ENCODE measurements at regions not wholly inside any gene's neighbourhood (a gene's known extent, or its start where the extent isn't known, plus 50 kb on each side); places are given as distances from the start of the nearest gene placed in this dataset.

DNA sequence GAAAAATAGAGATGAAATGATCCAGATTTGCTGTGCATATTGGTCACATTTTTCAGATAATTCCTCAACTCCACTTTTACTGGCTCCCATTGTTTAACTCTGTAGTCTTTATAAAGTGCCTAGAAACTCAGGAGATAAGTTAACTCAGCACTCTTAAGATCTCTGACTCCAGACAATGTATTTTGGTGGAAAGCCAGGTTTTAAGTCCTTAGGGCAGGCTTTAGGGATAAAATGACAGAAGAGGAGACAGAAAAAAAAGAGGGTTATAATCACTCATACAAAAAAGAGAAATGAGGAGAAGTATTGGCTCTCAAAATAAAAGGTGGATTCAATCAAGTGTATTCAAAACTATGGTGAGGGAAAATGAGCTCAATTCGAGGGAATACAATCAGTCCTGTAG, 674.8 kb upstream of the INTU start:
- TF ChIP-seq, protein P1, sequence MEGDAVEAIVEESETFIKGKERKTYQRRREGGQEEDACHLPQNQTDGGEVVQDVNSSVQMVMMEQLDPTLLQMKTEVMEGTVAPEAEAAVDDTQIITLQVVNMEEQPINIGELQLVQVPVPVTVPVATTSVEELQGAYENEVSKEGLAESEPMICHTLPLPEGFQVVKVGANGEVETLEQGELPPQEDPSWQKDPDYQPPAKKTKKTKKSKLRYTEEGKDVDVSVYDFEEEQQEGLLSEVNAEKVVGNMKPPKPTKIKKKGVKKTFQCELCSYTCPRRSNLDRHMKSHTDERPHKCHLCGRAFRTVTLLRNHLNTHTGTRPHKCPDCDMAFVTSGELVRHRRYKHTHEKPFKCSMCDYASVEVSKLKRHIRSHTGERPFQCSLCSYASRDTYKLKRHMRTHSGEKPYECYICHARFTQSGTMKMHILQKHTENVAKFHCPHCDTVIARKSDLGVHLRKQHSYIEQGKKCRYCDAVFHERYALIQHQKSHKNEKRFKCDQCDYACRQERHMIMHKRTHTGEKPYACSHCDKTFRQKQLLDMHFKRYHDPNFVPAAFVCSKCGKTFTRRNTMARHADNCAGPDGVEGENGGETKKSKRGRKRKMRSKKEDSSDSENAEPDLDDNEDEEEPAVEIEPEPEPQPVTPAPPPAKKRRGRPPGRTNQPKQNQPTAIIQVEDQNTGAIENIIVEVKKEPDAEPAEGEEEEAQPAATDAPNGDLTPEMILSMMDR (IDR thresholded peaks at IDR 0.05): no peak

GRCh38 chr4:126958482-126958881, 674.3 kb upstream of the INTU start:
- TF ChIP-seq, protein P1 (IDR thresholded peaks at IDR 0.05): no peak

DNA sequence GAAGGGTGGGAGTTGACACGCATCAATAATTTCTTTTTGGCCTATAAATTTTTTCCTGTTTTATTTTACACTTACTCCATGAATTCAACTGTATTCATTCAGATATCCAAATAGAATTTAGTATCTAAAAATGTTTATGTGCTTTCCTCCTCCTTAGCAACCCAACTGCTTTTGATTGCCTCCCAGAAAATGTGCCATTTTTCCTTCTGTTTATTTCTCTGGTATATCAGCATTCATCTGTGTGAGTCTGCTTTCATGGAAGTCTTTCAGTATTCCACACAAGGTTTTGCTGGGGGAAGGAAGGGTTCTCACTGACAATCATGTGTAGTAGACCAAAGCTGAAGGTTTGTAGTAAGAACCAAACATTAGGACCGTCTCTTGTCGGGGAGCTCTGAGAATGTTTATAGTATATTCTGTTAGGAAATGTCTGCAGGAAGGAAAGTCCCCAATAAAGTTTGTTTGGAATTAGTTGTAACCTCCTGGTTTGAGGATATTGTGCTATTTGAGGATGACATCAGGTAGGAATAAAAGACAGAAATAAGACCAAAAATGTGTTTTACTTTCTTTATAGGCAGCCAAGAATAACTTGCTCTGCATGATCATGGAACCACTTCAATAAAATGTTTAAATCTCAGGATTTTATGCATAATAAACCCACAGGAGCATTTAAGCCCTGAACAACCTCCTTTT, 673.6 kb upstream of the INTU start:
- TF ChIP-seq, protein P1 (IDR thresholded peaks at IDR 0.05): no peak

DNA sequence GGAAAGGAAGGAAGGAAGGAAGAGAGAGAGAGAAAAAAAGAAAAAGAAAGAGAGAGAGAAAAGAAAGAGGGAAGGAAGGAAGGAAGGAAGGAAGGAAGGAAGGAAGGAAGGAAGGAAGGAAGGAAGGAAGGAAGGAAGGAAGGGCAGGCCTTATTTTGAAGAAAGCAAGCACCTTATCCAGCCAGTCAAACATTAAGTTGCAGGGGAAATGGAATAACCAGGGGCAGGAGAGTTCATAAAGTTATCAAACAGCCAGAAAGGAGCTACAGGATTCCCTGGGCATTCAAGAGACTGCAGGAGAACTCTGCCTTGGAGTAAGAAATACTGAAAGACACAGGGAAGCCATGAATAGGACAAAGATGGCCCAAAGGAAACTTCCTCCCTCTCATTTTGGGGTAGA, 672.0 kb upstream of the INTU start:
- TF ChIP-seq, protein P1 (IDR thresholded peaks at IDR 0.05): no peak

GRCh38 chr4:126961661-126962060, 671.1 kb upstream of the INTU start:
- TF ChIP-seq, protein P1 (IDR thresholded peaks at IDR 0.05): no peak

GRCh38 chr4:126965877-126966276, 666.9 kb upstream of the INTU start:
- TF ChIP-seq, protein P1 (IDR thresholded peaks at IDR 0.05): no peak

- TF ChIP-seq, protein P1 (IDR thresholded peaks at IDR 0.05): no peak
These were observed 663.2 kb upstream of the INTU start for GRCh38 chr4:126969360-126970235.
